ENCODE measurements at regions not wholly inside any gene's neighbourhood (a gene's known extent, or its start where the extent isn't known, plus 50 kb on each side); places are given as distances from the start of the nearest gene placed in this dataset.
"Not testable (repeated sequence)": the region's sequence is repeated elsewhere in the genome, so short reads cannot be mapped to it uniquely, and the experiment has no call there.

DNA sequence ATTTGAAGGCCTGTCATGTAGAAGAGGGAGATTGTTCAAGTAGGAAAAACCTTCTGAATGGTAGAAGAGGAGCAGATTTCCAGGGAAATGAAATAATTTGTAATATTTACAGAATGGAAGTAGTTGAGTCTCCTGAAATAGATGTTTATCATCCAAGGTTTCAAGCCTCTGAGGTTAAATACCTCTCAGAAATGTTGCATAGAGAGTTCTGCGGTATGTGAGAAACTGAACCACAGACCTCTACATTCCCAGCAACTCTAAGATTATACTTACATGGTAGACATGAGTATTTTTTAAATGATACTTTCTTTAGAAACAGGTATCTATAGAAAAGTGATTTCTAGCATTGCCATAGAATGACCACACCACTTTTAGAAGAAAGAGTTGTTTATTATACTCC is 379.8 kb upstream of the FANCL start:
- DNase-seq (ENCODE audit: low read depth in 2 of 2), result no peak

DNA sequence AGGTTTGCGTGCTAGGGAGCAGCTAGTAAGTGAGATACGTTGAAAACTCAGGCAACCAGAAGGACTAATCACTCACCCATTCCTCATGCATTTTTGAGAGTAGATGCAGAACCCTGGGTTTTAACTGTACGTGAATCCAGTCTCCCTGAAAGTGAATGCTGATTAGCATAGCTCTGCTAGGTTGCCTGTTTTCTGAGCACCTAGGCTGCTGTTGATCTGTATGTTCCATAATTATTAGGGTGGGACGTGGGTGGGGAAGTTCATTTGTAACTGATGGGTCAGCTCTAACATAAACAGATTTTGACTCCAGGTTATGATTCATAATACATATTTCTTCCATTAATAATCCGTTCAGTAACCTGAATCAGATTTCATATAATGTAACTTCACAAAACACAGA is 379.0 kb upstream of the FANCL start:
- no peak for DNase-seq (ENCODE audit: low read depth in 2 of 2)

DNA sequence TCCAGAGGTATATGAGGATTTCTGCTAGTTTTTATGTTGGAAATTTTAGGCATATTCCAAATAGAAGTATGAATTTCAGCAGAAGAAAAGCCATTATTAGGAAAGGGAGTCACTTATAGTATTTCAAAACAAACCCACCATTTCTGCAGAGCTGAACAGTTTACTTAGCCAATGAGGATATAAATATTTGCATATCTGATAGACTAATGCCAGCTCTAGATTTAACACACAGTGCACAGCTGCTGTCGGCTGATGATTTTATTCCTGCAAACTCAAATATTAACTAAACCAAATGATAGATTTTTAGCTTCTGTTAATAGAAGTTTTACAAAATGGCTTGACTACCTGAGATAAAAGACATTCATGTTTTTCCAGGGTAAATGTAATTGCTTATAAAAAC is 375.8 kb upstream of the FANCL start:
- no peak for DNase-seq (ENCODE audit: low read depth in 2 of 2)

DNA sequence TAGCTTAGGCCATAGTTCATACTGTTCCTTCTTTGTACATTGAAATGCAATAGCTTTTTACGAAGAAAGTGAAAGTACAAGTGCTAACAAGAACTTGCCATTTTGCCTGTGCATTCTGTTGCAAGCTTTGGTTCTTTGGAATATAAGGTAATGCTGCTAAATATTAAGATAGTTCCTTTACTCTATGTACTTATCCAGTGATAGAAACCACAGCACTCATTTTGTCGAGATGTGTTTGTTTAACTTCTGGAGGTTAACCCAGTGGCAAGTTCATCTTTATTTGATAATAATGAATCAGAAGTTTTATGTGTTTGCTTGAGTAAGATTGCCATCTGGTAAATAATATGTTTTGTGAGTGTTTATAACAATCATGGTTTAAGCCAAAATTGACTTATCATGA is 373.1 kb upstream of the FANCL start:
- no peak for DNase-seq (ENCODE audit: low read depth in 2 of 2)

DNA sequence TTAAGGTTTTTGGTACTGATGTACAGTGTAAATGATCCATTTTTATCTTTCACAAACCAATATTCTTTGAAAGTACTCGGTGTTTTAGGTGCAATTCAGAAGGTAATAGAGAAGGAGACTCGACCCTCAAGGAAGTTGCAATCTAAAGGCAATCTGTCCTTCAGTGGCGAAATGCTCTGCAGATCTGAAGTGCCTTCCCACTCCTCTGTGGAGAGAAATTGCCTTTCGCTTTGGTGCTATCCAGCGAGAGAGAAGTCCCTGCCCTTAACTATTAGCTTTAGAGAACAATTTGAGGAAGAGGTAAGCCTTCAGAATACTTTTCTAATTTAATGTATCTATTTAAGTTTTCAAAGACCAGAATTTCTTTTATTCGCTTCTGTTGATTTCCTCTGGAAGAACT is 371.8 kb upstream of the FANCL start:
- DNase-seq (ENCODE audit: low read depth in 2 of 2), result no peak

DNA sequence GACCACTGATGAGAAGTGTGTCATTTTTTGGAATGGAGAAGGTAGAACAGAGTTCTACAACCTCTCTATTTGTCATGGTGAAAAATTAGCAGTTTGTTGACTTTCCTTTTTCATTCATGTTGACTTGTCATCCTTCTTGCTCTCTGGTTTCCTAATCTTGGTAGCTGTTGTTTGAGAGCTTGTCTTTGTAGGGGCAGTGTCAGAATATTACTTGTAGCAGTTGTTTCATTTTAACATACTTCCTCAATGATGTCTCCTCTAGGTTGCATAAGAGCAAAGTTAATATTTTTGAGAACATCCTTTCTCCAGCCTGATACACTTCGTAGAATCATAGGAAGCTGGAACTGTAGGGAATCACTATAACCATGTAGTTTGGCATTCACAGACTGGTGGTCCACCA is 368.2 kb upstream of the FANCL start:
- no peak for DNase-seq (ENCODE audit: low read depth in 2 of 2)

DNA sequence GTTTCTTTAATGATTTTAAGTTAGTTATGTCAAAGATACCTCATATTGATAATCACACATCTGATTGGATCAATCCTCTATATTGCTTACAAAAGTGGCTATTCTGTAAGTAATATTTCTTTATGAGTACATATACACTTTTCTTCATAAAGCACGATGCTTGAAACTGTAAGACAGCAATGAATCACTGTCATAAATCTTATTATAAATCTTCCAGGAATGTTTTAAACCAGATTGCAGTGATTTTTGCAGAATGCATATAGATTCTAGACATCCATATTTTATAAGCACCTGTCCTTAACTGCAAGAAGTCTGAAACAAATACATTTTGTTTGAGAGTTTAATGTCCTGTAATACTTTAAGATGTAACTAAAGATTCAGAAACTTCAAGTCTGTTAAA is 367.0 kb upstream of the FANCL start:
- no peak for DNase-seq (ENCODE audit: low read depth in 2 of 2)

DNA sequence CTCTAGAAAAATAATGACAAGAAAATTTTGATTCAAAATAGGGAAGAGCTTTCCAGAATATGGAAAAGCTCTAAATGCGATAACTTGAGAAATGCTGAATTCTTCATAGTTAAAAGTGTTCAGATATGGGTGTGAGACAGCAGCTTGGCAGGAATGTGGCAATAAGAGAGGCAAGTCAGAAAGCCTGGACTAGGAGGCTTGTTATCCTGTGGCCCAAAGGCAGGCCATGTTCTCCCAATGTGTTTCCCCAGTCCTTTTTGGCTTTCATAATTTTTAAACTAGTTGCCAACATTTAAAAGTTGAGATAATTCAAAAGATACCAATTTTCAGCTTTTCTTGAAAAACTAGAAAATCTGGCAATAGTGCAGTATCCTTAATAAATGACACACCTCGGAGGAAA is 366.3 kb upstream of the FANCL start:
- DNase-seq (ENCODE audit: low read depth in 2 of 2), result no peak

DNA sequence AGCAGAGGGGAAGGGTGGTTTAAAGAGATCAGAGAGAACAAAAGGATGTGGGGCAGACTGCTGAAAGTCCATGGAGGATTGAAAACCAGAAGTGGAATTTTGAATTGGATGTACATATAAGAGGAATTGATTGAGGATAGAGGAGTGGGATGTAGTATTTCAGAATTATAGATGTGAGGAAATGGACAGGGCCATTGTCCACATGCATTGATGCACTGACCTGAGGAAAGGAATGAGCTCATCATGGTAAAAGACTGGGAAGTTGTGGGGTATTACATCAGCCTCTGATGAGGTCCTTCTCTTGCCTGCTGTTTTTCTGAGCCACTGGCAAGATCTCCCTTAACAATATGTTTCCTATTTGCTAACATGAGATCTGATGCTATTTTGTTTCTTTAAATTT is 365.7 kb upstream of the FANCL start:
- DNase-seq (ENCODE audit: low read depth in 2 of 2), result no peak

DNA sequence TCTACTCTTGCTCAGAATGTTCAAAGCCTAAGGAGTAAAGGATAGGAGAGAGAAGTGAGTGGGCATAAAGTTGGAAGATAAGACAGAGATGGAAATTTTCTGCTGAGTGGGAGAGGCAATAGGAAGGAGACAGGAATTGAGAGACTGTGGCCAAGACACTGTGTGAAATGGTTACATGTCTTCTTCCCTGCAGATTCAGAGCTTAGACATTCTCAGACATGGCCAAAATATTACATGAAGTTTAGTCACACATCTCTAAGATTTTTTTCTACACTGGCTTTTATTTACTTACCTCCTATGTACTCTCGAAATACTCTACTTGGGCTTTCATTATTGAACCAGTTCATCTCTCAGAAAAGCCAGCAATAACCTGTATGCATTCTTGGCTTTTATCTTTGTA is 363.0 kb upstream of the FANCL start:
- no peak for DNase-seq (ENCODE audit: low read depth in 2 of 2)

DNA sequence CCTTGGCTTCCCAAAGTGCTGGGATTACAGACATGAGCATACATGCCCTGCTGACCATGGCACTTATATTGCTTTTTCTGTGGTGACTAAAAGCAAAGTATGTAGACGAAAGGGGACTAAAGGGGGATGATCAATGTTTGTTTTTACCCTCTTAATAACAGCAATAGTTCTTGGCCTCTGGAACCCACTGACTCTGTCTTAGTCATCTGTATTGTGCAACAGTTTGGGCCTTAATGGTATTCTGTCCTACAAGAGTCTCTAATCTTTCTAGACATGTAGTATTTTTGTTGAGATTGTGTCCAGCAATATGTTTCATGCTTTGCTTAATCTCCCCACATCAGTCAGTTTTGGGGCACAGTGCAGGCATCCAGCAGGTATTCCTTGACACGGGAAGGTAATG is 359.9 kb upstream of the FANCL start:
- DNase-seq (ENCODE audit: low read depth in 2 of 2), result no peak

DNA sequence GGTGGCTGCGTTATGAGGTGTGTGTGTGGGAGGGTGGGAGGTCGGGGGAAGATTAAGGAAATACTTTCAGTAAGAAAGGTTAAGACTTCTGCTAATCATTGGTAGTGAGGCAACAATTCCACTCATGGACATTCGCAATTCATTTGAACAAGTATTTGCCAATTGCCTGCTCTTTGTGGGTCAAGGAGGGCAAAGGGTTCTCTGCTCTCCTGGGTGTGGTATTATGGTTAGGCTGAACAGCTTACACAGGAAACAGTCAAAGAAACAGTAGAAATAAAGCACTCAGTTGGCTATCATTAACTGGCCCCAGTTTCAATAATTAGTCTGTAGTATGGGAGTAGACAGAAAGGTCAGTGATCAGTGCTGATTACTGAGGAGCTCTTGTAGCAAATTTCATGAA is 357.0 kb upstream of the FANCL start:
- no peak for DNase-seq (ENCODE audit: low read depth in 2 of 2)

DNA sequence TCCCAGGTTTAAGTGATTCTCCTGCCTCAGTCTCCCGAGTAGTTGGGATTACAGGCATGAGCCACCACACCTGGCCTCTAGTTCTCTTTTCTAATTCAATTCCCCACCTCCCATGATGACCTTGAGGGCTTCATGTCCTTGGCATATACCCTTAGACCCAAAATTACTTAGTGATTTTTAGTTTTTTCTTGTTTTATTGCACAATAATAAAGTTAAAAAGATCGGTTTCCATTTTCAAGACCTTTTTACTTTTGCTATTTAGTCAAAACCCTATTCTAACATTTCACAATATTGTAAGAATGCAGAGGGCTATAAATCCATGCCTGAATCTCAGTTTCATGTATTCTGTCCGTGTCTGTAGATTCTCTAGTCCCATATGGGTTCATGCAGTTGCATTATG is 354.6 kb upstream of the FANCL start:
- no peak for DNase-seq (ENCODE audit: low read depth in 2 of 2)

DNA sequence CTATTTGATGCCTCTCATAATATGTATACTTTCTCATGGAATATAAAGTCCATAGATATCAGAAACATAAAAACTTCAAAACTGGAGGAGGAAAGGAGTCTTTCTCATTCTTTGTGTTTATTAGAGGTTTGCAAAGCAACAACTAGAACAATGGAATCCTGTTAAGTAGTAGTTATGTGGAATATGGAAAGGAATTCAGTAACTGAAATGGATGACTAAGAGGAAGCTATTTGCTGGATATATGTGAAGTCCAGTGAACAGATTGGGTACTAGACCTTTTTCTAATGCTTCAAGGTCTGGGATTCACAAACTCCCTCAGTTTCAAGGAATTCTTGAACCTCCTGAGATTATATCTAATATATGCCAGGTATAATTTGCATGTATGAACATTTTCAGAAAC is 353.6 kb upstream of the FANCL start:
- DNase-seq (ENCODE audit: low read depth in 2 of 2), result no peak

DNA sequence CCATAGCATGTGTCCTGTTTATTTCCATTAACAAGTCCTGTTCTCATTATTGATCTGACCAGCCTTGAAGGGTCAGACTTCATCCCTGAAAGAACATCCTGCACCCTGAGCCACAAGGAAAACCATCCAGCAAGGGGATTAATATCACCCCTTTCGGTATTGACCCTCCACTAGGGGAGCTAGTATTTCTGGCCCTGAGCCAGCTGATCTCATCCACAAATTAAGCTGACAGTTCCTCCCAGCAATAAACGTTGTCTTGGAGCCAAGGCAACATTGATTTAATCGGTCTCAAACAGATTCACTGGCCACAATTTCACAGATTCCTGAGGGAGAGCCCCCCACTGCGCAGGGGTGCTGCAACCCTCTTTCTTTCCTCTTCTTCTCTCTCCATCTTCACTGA is 353.1 kb upstream of the FANCL start:
- no peak for DNase-seq (ENCODE audit: low read depth in 2 of 2)

DNA sequence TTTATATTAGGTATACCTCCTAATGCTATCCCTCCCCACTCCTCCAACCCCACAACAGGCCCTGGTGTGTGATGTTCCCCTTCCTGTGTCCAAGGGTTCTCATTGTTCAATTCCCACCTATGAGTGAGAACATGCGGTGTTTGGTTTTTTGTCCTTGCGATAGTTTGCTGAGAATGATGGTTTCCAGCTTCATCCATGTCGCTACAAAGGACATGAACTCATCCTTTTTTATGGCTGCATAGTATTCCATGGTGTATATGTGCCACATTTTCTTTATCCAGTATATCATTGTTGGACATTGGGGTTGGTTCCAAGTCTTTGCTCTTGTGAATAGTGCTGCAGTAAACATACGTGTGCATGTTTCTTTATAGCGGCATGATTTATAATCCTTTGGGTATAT is 345.1 kb upstream of the FANCL start:
- DNase-seq (ENCODE audit: low read depth in 2 of 2), result not testable (repeated sequence)

DNA sequence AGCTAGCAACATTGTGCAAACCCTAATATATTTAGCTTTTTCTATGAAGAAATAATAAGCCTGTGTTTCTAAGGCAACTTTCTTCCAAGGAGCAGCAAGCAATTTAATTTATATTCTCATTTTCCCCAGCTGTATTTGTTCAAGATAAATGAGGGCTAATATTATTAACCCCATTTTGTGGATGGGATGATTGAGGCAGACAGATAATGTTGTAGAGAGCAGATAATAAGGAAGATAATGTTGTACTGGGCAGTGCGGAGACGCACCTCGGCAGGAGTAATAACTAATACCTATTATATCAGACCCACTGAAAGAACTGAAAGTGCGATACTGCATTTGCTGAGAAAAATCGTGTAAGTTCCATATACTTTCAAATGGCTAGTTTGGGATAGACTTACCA is 344.1 kb upstream of the FANCL start:
- no peak for DNase-seq (ENCODE audit: low read depth in 2 of 2)

DNA sequence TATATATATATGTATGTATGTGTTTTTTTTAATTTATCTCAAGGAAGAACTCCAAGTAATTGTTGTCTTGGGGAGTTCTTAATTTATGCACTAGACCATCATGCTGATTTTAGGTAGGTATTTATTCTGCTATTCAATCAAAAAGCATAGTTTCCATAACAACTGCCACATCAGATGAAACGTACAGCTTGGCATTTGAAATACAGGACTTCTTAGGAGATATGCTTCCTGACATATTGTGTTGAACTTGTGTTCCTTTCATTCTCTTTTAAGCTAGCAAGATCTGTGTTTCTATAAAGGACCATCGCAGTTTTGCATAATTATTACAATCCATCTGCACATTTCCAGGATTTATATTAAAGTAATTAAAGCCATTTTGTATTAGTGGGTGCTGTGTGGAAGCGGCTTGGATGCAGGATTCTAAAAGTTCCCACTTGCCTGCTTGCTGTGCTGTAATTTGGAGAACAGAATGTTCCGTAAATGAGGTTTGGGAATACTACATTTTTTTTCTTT is 343.5 kb upstream of the FANCL start:
- no peak for DNase-seq (ENCODE audit: low read depth in 2 of 2)

DNA sequence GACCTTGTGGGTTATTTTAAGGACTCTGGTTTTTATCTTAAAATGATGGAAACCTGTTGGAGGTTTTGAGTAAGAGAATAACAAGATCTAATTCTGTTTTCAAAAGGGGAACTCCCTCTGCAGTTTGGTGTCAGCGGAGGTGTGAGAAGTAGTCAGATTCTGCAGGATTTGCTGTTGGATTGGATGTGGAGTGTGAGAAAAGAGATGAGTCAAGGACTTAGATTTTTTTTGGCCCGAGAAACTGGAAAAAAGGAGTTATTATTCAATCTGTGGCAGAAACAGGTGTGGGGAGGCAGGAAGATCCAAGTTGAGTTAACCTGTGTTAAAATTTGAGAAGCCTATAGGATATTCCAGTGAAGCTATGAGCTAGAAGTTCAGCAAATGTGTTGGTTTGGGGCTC is 337.2 kb upstream of the FANCL start:
- DNase-seq (ENCODE audit: low read depth in 2 of 2), result no peak

DNA sequence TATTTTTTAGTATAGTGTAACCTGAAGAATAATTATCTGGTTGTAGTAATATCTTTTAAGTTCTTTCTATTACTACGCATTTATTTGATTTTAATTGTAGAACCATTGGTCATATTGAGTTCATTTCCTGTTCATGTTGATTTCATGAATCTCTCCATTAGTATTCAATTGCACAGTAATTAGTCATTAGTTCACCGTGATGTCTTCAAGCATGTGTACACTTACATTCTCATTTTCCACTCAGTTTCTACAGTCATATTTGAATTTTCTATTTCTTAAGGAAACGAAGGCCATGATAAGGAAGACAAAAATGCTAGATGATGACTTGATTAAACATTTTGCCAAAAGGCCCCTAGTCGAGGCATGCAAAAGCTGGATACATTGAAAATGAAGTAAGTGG is 333.7 kb upstream of the FANCL start:
- DNase-seq (ENCODE audit: low read depth in 2 of 2), result no peak

DNA sequence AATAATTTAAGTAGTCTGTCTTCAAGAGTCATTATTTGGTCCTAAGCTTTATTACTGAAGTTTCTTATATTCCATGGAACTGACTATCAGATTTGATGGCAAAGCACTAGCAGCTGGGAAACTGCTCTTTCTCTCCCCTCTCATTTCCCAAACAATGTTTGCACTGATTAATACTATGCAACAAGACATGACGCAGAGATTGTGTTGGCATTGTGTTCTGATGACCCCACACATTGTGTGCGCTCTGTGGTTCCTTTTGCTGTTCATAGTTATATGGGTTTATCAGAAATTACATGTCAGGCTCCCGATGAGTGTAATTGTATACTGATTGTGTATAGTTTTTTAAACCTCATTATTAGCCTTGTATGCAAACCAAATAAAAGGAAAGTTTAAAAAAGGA is 331.6 kb upstream of the FANCL start:
- no peak for DNase-seq (ENCODE audit: low read depth in 2 of 2)

DNA sequence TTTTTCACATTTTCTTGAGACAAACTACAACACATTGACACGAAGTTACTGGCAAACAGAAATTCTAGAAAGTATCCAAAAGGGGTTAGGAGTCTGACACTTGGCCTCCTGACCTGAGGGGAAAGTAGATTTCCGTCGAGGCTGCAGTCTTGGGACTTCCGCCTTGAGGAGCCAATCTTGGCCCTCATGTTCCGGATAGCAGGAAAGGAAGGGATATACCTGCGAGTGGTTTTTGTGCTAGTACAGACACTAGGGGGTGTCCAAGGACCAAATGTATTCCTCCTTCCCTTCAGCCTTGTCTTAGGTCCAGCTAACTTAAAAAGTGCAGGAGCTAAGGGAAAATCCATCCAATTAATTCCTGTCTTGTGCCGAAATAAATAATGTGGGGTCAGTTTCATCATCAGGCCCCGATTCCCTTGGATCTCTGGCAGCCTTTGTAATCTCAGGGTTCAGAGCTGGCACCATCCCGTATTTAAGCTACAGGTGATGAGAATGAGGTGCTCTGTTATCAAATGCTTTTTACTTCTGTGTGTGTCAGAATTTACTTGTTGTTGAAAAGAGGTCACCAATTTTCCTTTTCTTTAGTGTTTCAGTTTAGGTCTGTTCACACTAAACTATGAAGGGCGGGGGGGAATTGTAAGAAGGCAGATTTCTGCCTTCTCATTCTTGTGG is 330.2 kb upstream of the FANCL start:
- DNase-seq (ENCODE audit: low read depth in 2 of 2), result no peak

DNA sequence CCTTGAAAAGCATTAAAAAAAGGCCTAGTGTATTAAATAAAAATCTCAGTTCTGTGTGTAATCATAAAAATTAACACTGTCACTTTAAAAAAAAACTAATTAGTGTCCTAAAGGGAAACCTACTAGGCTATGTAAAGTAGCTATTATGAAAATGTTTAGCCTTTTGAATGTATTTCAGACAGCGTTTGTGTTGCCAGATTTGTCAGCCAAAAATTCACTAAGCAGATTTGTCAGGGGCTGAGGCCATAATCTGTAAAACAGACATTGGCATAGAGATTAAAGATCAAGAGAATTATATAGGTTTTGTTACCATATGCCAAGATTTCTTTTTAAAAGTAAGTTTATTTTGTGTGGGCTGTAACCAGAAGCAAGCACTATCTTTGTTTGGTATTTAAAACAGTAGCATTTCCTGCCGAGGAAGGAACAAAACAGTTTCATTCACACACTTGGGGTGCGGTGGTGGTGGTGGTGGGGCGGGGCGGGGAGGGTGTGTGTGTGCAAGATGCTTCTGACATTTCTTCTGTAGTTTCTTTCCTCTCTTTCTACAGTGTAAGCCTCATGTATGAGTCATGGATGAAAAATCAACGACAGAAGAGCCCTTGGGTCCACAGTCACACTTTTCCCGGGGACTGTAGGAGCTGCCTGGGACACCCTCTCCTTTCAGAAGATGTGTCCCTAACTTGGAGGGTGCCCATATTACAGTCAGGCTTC is 328.5 kb upstream of the FANCL start:
- DNase-seq (ENCODE audit: low read depth in 2 of 2), result no peak

DNA sequence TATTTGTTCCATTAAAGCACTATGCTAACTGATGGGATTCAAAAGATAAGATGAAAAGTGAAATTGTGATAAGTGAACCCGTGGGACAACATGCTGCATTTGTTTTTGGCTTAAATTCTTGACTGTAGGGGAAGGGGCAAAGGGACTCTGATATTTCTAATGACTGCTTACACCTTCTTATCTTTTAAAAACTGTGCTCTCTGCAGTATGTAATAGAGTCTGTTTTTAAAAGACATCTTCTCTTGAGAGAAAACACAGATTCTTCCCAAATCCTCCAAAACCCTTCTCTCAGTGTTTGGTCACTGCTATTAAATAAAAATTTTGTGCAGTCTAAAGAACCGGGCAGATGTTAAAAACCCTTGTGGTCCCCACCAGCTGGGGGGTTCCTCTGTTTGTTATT is 327.8 kb upstream of the FANCL start:
- DNase-seq (ENCODE audit: low read depth in 2 of 2), result no peak
